ENCODE measurements at regions not wholly inside any gene's neighbourhood (a gene's known extent, or its start where the extent isn't known, plus 50 kb on each side); places are given as distances from the start of the nearest gene placed in this dataset.
"Not testable (repeated sequence)": the region's sequence is repeated elsewhere in the genome, so short reads cannot be mapped to it uniquely, and the experiment has no call there.

GRCh38 chr12:9449657-9450126 lies 158.0 kb downstream of the KLRB1 start:
- ChIA-PET CTCF (interaction anchor here (0.6 kb wide), 1 partner anchor 88 kb away, joined by 3 read pairs; no protein-coding TSS in a partner anchor), SMC1A (ENCODE audit: uncharacterized antibody, unreplicated experiment) (interaction anchor here (1.2 kb wide), 1 partner anchor 117 kb away, joined by 3 read pairs; no protein-coding TSS in a partner anchor)
- H3K79me2 ChIP-seq (ENCODE audit: control insufficient read depth, insufficient read depth, low read length); H3K4me2 ChIP-seq (ENCODE audit: control insufficient read depth, insufficient read depth); ATAC-seq; H4K20me1 ChIP-seq (ENCODE audit: control insufficient read depth, insufficient read depth); H3K9ac ChIP-seq (ENCODE audit: control insufficient read depth, insufficient read depth, low read length); RAD21 ChIA-PET (ENCODE audit: unreplicated experiment); H3K9me3 ChIP-seq (replicated peaks; ENCODE audit: control insufficient read depth, insufficient read depth, low read length); POLR2A ChIA-PET; DNase-seq (ENCODE audit: low read depth, low spot score); BruUV-seq (replicated peaks); in situ Hi-C loops (cut with MboI); H3K36me3 ChIP-seq (ENCODE audit: control insufficient read depth in 2 of 2, insufficient read depth in 2 of 2, low read length in 1 of 2); H3K4me1 ChIP-seq (ENCODE audit: control insufficient read depth, insufficient read depth, low read length); H3K27me3 ChIP-seq (replicated peaks in 1 of 2; ENCODE audit: control insufficient read depth in 2 of 2, insufficient read depth in 2 of 2, low read length in 1 of 2); H2AFZ ChIP-seq (ENCODE audit: control insufficient read depth, low read depth, low read length); FAIRE-seq; H3K27ac ChIP-seq (ENCODE audit: control insufficient read depth, insufficient read depth); intact Hi-C loops (cut with micrococcal nuclease; ENCODE audit: unreplicated experiment); H3K4me3 ChIP-seq: not testable (repeated sequence)
- WGBS (ENCODE audit: insufficient coverage, insufficient replicate concordance, low lambda C conversion rate, missing lambda C conversion rate): 97% methylated on average over 9 of the region's 9 CpGs
- peak; percentile 76 for TF ChIP-seq NFYB (IDR thresholded peaks at IDR 0.05; ENCODE audit: insufficient read depth, low read depth, low read length)

DNA sequence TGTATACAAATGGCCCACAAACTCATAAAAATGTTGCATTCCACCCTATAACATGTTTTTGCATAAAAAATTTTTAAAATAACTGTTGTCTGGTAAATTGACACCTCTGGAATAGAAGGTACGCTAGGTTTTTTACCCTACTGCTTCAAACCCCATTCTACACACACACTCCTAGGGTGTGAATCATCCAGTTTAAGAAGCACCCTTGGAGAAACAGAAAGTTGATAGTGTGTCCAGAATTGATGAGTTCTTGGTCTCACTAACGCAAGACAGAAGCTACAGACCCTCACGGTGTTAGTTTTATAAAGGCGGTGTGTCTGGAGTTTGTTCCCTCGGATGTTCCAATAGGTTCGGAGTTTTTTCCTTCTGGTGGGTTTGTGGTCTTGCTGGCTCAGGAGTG lies 158.5 kb downstream of the KLRB1 start:
- CTCF ChIA-PET: interaction anchor here (0.6 kb wide), 1 partner anchor 87 kb away, joined by 3 read pairs; no protein-coding TSS in a partner anchor
- Histone ChIP-seq H3K27ac (ENCODE audit: control insufficient read depth, insufficient read depth) (no peak overlapping the region), H3K9me3 (replicated peaks; ENCODE audit: control insufficient read depth, insufficient read depth, low read length) (no peaks in the 10 kb centered on the region), H3K79me2 (ENCODE audit: control insufficient read depth, insufficient read depth, low read length) (peaks cover 3% of the 10 kb centered on the region), H3K27me3 (replicated peaks in 1 of 2; ENCODE audit: control insufficient read depth in 2 of 2, insufficient read depth in 2 of 2, low read length in 1 of 2) (no peaks in the 10 kb centered on the region), H3K9ac (ENCODE audit: control insufficient read depth, insufficient read depth, low read length) (no peak overlapping the region), H4K20me1 (ENCODE audit: control insufficient read depth, insufficient read depth) (no peaks in the 10 kb centered on the region), H2AFZ (ENCODE audit: control insufficient read depth, low read depth, low read length) (no peak overlapping the region), H3K36me3 (ENCODE audit: control insufficient read depth in 2 of 2, insufficient read depth in 2 of 2, low read length in 1 of 2) (no peaks in the 10 kb centered on the region), H3K4me1 (ENCODE audit: control insufficient read depth, insufficient read depth, low read length) (no peaks in the 10 kb centered on the region), H3K4me2 (ENCODE audit: control insufficient read depth, insufficient read depth) (peak overlapping the region; percentile 79; the same call in 1 of the 2 replicates), H3K4me3 (peak overlapping the region; percentile 73)
- 84% methylated on average over 6 of the region's 6 CpGs for WGBS (ENCODE audit: insufficient coverage, insufficient replicate concordance, low lambda C conversion rate, missing lambda C conversion rate)
- BruUV-seq (replicated peaks): no TSS peak
- intact Hi-C loops (cut with micrococcal nuclease; ENCODE audit: unreplicated experiment): no loop called here
- SMC1A ChIA-PET (ENCODE audit: uncharacterized antibody, unreplicated experiment): interaction anchor here (1.2 kb wide), 1 partner anchor 117 kb away, joined by 3 read pairs; no protein-coding TSS in a partner anchor
- ATAC-seq (no peak), DNase-seq (ENCODE audit: low read depth, low spot score) (no peak), FAIRE-seq (no peak)
- RAD21 ChIA-PET (ENCODE audit: unreplicated experiment): no interaction called here
- in situ Hi-C loops (cut with MboI): no loop called here
- POLR2A ChIA-PET: no interaction called here
- TF ChIP-seq TCF12 (IDR thresholded peaks at IDR 0.05; ENCODE audit: low read depth, low read length): no peak
- TF ChIP-seq SMARCA5 (IDR thresholded peaks at IDR 0.05): no peak
- TF ChIP-seq, protein P1, sequence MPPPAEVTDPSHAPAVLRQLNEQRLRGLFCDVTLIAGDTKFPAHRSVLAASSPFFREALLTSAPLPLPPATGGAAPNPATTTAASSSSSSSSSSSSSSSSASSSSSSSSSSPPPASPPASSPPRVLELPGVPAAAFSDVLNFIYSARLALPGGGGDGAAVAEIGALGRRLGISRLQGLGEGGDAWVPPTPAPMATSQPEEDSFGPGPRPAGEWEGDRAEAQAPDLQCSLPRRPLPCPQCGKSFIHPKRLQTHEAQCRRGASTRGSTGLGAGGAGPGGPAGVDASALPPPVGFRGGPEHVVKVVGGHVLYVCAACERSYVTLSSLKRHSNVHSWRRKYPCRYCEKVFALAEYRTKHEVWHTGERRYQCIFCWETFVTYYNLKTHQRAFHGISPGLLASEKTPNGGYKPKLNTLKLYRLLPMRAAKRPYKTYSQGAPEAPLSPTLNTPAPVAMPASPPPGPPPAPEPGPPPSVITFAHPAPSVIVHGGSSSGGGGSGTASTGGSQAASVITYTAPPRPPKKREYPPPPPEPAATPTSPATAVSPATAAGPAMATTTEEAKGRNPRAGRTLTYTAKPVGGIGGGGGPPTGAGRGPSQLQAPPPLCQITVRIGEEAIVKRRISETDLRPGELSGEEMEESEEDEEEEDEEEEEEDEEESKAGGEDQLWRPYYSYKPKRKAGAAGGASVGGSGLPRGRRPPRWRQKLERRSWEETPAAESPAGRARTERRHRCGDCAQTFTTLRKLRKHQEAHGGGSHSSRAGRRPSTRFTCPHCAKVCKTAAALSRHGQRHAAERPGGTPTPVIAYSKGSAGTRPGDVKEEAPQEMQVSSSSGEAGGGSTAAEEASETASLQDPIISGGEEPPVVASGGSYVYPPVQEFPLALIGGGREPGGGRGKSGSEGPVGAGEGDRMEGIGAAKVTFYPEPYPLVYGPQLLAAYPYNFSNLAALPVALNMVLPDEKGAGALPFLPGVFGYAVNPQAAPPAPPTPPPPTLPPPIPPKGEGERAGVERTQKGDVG (CRISPR knock-in tag; IDR thresholded peaks at IDR 0.05): no peak
- no peak for TF ChIP-seq SUPT20H (IDR thresholded peaks at IDR 0.05; ENCODE audit: borderline replicate concordance, control insufficient read depth, low read depth, low read length)
- TF ChIP-seq, protein P2, sequence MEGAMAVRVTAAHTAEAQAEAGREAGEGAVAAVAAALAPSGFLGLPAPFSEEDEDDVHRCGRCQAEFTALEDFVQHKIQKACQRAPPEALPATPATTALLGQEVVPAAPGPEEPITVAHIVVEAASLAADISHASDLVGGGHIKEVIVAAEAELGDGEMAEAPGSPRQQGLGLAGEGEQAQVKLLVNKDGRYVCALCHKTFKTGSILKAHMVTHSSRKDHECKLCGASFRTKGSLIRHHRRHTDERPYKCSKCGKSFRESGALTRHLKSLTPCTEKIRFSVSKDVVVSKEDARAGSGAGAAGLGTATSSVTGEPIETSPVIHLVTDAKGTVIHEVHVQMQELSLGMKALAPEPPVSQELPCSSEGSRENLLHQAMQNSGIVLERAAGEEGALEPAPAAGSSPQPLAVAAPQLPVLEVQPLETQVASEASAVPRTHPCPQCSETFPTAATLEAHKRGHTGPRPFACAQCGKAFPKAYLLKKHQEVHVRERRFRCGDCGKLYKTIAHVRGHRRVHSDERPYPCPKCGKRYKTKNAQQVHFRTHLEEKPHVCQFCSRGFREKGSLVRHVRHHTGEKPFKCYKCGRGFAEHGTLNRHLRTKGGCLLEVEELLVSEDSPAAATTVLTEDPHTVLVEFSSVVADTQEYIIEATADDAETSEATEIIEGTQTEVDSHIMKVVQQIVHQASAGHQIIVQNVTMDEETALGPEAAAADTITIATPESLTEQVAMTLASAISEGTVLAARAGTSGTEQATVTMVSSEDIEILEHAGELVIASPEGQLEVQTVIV (IDR thresholded peaks at IDR 0.05; ENCODE audit: borderline replicate concordance, partially characterized antibody): no peak
- no peak for TF ChIP-seq SREBF2 (IDR thresholded peaks at IDR 0.05; ENCODE audit: low read length)
- TF ChIP-seq ASH2L (IDR thresholded peaks at IDR 0.05; ENCODE audit: borderline replicate concordance, low read depth): no peak
- no peak for TF ChIP-seq CHD2 (IDR thresholded peaks at IDR 0.05; ENCODE audit: borderline replicate concordance, low read depth, low read length)
- TF ChIP-seq POU2F2 (IDR thresholded peaks at IDR 0.05; ENCODE audit: borderline replicate concordance, low read depth, low read length): no peak
- no peak for TF ChIP-seq CHD4 (IDR thresholded peaks at IDR 0.05)
